Bronchial epithelial cell (primary cell): ENCODE measurements at regions not wholly inside any gene's neighbourhood (a gene's known extent, or its start where the extent isn't known, plus 50 kb on each side); places are given as distances from the start of the nearest gene placed in this dataset.

Source experiments
- DNase-seq: peaks from one replicate; pipeline ENCODE4 v3.0.0-alpha.2; 2010; ENCODE audit warnings: low read depth
- FAIRE-seq: peaks from 2 replicates; lab custom pipeline; 2011; peaks lifted over from hg19 to GRCh38; lab: Jason Lieb, UNC
- H3K27me3 ChIP-seq: 2 replicates; pipeline ENCODE4 v1.5.1; 2011; ENCODE audit warnings: low read length; ENCODE audit not compliant: control insufficient read depth, insufficient read depth
- H3K36me3 ChIP-seq: 2 replicates; pipeline ENCODE4 v1.5.1; 2011; ENCODE audit warnings: low read length; ENCODE audit not compliant: control insufficient read depth, insufficient read depth
- H3K4me3 ChIP-seq: 2 replicates; pipeline ENCODE4 v1.5.1; 2011; ENCODE audit warnings: mild to moderate bottlenecking, low read depth, low read length, control low read depth
- TF ChIP-seq, protein P1 (sequence below): IDR thresholded peaks from 2 replicates; pipeline ENCODE4 v1.5.1; 2011; ENCODE audit warnings: mild to moderate bottlenecking, moderate library complexity, low read length, control low read depth, inconsistent platforms; ENCODE audit not compliant: insufficient read depth, severe bottlenecking

DNA sequence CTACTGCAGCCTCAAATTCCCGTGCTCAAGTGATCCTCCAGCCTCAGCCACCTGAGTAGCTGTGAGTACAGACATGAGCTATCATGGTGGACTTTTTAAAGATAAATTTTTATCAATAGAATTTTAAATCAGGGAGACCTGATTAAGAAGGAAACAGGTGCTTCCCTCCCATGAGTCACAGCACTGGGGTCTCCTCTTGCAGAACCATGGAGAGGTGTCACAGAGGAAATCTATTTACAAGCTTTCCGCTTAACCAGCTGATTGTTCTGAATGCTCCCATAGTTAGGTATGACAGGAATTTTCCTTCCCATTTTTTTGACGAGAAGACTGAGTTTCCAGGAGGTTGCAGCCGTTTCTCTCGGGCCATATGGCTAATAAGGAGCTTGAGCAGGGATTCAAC, 516.1 kb downstream of the MIAT start:
- FAIRE-seq (no peak), DNase-seq (no peak)
- H3K36me3 ChIP-seq, result no peaks in the 10 kb centered on the region
- peaks cover 5% of the 10 kb centered on the region for H3K27me3 ChIP-seq
- TF ChIP-seq, protein P1, sequence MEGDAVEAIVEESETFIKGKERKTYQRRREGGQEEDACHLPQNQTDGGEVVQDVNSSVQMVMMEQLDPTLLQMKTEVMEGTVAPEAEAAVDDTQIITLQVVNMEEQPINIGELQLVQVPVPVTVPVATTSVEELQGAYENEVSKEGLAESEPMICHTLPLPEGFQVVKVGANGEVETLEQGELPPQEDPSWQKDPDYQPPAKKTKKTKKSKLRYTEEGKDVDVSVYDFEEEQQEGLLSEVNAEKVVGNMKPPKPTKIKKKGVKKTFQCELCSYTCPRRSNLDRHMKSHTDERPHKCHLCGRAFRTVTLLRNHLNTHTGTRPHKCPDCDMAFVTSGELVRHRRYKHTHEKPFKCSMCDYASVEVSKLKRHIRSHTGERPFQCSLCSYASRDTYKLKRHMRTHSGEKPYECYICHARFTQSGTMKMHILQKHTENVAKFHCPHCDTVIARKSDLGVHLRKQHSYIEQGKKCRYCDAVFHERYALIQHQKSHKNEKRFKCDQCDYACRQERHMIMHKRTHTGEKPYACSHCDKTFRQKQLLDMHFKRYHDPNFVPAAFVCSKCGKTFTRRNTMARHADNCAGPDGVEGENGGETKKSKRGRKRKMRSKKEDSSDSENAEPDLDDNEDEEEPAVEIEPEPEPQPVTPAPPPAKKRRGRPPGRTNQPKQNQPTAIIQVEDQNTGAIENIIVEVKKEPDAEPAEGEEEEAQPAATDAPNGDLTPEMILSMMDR, result no peak
- H3K4me3 ChIP-seq, result no peak overlapping the region

DNA sequence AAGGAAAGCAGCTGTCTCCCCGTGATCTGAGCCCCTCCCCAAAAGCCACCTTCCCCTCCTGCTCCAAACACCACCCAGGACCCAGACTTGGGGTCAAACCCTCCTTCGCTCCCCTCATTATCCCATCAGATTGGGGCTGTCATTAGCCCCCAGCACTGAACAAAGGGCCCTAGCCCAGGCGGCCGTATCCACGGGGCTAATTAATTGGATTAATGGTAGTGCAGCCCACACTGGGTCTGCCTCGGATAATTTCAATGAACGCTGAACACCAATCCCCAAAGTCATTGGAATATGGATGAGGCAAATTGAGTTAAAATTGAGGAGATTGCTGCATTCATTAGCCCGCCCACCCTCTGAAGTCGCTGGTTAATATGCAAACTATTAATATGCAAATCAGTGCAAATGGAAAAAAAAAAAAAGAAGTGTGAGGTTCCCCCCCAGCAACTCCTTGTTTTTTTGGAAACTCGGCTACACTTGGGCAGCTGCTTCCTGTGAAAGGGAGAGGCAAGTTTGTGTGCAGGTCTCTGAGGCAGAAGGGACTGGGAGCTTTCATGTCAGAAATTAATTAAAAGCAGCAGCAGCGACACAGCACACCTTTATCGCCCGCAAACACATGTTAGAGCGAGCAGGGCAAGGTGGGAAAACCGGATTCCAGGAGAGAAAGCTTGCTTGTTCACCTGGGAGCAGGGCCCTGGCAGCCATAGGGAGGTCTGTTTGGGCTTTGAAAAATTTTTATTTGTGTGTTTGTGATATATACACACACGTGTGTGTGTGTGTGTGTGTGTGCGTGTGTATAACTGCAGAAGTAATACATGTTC, 517.8 kb downstream of the MIAT start:
- FAIRE-seq (no peak), DNase-seq (peak; percentile 10)
- Histone ChIP-seq H3K4me3 (no peak overlapping the region), H3K27me3 (peaks cover 5% of the 10 kb centered on the region), H3K36me3 (no peaks in the 10 kb centered on the region)
- TF ChIP-seq, protein P1, result no peak

DNA sequence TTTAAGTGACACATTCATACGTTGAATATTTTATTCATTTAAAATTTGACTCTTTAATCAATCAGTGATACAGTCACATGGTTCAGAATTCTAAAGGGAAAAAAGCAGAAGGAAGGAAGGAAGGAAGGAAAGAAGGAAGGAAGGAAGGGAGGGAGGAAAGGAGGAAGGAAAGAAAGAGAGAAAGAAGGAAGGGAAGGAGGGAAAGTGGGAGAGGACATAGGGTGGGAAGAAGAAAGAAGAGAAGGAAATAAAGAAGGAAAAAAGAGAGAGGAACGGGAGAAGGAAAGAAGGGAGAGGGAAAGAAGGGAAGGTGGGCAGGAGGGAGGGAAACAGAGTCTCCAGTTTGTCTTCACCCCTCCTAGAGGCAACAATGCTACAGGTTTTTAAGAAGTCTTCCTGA, 518.6 kb downstream of the MIAT start:
- DNase-seq, result no peak
- H3K4me3 ChIP-seq, result no peak overlapping the region
- TF ChIP-seq, protein P1, result no peak
- no peak for FAIRE-seq
- H3K27me3 ChIP-seq, result peaks cover 5% of the 10 kb centered on the region
- no peaks in the 10 kb centered on the region for H3K36me3 ChIP-seq

DNA sequence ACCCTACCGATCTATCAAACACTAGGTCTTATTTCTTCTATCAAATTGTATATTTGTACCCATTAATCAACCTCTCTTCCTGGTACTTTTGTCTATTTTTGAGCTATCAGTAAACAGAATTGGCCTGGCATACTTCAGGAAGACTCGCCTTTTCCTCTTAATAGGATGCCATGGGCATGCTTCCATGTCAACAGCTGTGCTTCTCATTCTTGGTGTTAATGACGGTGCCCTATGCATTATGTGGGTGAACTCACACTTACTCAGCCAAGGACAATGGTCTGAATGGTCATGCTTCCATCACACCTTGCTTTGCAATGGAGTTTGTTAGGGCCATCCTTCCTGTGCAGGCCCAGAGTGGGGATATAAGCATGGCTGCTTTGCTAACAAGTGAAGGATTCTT, 521.8 kb downstream of the MIAT start:
- TF ChIP-seq, protein P1, result no peak
- H3K36me3 ChIP-seq, result no peaks in the 10 kb centered on the region
- H3K4me3 ChIP-seq, result no peak overlapping the region
- peaks cover 5% of the 10 kb centered on the region for H3K27me3 ChIP-seq
- FAIRE-seq (no peak), DNase-seq (no peak)

DNA sequence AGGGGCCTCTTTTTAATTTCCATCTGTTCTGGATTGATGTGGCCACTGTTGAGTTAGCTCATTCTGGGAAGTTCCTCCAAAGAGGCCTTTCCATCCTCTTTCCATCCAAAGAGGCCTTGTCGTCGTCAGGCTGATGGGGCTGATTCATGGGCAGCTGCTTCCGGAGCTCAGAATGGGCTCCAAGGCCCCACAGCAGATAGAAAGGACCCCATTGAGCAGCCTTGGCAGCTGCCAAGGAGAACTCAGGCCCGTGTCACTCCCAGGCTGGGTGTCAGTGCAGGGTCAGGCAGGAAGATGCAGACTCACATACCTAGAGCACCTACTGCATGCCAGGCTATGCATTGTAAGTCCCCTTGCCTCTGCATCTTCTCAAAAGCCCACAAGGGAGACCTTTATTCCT, 524.1 kb downstream of the MIAT start:
- H3K27me3 ChIP-seq, result no peaks in the 10 kb centered on the region
- H3K36me3 ChIP-seq, result no peaks in the 10 kb centered on the region
- no peak overlapping the region for H3K4me3 ChIP-seq
- DNase-seq (no peak), FAIRE-seq (no peak)
- TF ChIP-seq, protein P1, result no peak
